Lower leg skin (tissue), 3 donors: ENCODE measurements at regions not wholly inside any gene's neighbourhood (a gene's known extent, or its start where the extent isn't known, plus 50 kb on each side); places are given as distances from the start of the nearest gene placed in this dataset.

Source experiments
- CTCF ChIP-seq, 3 donors: fragments of 450-650 bp; IDR thresholded peaks; one replicate each; pipeline ENCODE4 v1.5.1; 2016; ENCODE audit warnings: antibody characterized with exemption in 3 of 3, mild to moderate bottlenecking in 3 of 3, moderate library complexity in 2 of 3
- POLR2A ChIP-seq, 2 donors: fragments of 450-650 bp; IDR thresholded peaks; one replicate each; pipeline ENCODE4 v1.6.1; 2016 to 2017; ENCODE audit warnings: antibody characterized with exemption in 2 of 2, mild to moderate bottlenecking in 1 of 2, moderate library complexity in 1 of 2

GRCh38 chrX:54659547-54659946 lies 129.5 kb downstream of the GNL3L start:
- no peak for TF ChIP-seq POLR2A (IDR thresholded peaks at IDR 0.05)
- TF ChIP-seq CTCF (IDR thresholded peaks at IDR 0.05), result no peak
